ENCODE measurements at regions not wholly inside any gene's neighbourhood (a gene's known extent, or its start where the extent isn't known, plus 50 kb on each side); places are given as distances from the start of the nearest gene placed in this dataset.

- no peaks in the 10 kb centered on the region for H3K36me3 ChIP-seq (ENCODE audit: control insufficient read depth, insufficient read depth, low read length)
- H3K9me3 ChIP-seq (ENCODE audit: control insufficient read depth, low read length): no peaks in the 10 kb centered on the region
- H3K4me3 ChIP-seq (ENCODE audit: extremely low read depth, insufficient read depth, low read length, poor library complexity, severe bottlenecking): no peak overlapping the region
- H3K4me1 ChIP-seq (ENCODE audit: control insufficient read depth, insufficient read depth, low read length, poor library complexity, severe bottlenecking): no peaks in the 10 kb centered on the region
- 60 to 100% methylated on average over 1 of the region's 1 CpG for WGBS, 2 experiments (ENCODE audit: insufficient coverage in 2 of 2)
- H3K27ac ChIP-seq (ENCODE audit: low read depth, low read length, severe bottlenecking): no peak overlapping the region
Measured at GRCh38 chr5:158286827-158287226, 427.9 kb upstream of the CLINT1 start.

GRCh38 chr5:158285698-158286097, 426.8 kb upstream of the CLINT1 start:
- H3K36me3 ChIP-seq (ENCODE audit: control insufficient read depth, insufficient read depth, low read length): no peaks in the 10 kb centered on the region
- H3K27ac ChIP-seq (ENCODE audit: low read depth, low read length, severe bottlenecking): no peak overlapping the region
- no peak overlapping the region for H3K4me3 ChIP-seq (ENCODE audit: extremely low read depth, insufficient read depth, low read length, poor library complexity, severe bottlenecking)
- 96 to 98% methylated on average over 6 of the region's 6 CpGs for WGBS, 2 experiments (ENCODE audit: insufficient coverage in 2 of 2)
- H3K4me1 ChIP-seq (ENCODE audit: control insufficient read depth, insufficient read depth, low read length, poor library complexity, severe bottlenecking): no peaks in the 10 kb centered on the region
- no peaks in the 10 kb centered on the region for H3K9me3 ChIP-seq (ENCODE audit: control insufficient read depth, low read length)

- no peaks in the 10 kb centered on the region for H3K9me3 ChIP-seq (ENCODE audit: control insufficient read depth, low read length)
- WGBS, 2 experiments (ENCODE audit: insufficient coverage in 2 of 2): 100% methylated on average over 1 of the region's 2 CpGs; no CpG with 5 or more reads in 1 of the 2 experiments
- H3K4me3 ChIP-seq (ENCODE audit: extremely low read depth, insufficient read depth, low read length, poor library complexity, severe bottlenecking): no peak overlapping the region
- no peak overlapping the region for H3K27ac ChIP-seq (ENCODE audit: low read depth, low read length, severe bottlenecking)
- no peaks in the 10 kb centered on the region for H3K36me3 ChIP-seq (ENCODE audit: control insufficient read depth, insufficient read depth, low read length)
- H3K4me1 ChIP-seq (ENCODE audit: control insufficient read depth, insufficient read depth, low read length, poor library complexity, severe bottlenecking): no peaks in the 10 kb centered on the region
Measured at GRCh38 chr5:158284242-158284641, 425.3 kb upstream of the CLINT1 start.

GRCh38 chr5:158283397-158283796, 424.5 kb upstream of the CLINT1 start:
- Histone ChIP-seq H3K9me3 (ENCODE audit: control insufficient read depth, low read length) (no peaks in the 10 kb centered on the region), H3K4me3 (ENCODE audit: extremely low read depth, insufficient read depth, low read length, poor library complexity, severe bottlenecking) (no peak overlapping the region), H3K4me1 (ENCODE audit: control insufficient read depth, insufficient read depth, low read length, poor library complexity, severe bottlenecking) (no peaks in the 10 kb centered on the region), H3K27ac (ENCODE audit: low read depth, low read length, severe bottlenecking) (no peak overlapping the region), H3K36me3 (ENCODE audit: control insufficient read depth, insufficient read depth, low read length) (no peaks in the 10 kb centered on the region)
- WGBS, 2 experiments (ENCODE audit: insufficient coverage in 2 of 2): no CpG with 5 or more reads among the region's 4 CpGs

GRCh38 chr5:158278216-158278925, 419.4 kb upstream of the CLINT1 start:
- no peaks in the 10 kb centered on the region for H3K9me3 ChIP-seq (ENCODE audit: control insufficient read depth, low read length)
- no peak overlapping the region for H3K4me3 ChIP-seq (ENCODE audit: extremely low read depth, insufficient read depth, low read length, poor library complexity, severe bottlenecking)
- WGBS, 2 experiments (ENCODE audit: insufficient coverage in 2 of 2): 90 to 100% methylated on average over 2 of the region's 4 CpGs
- no peaks in the 10 kb centered on the region for H3K4me1 ChIP-seq (ENCODE audit: control insufficient read depth, insufficient read depth, low read length, poor library complexity, severe bottlenecking)
- H3K36me3 ChIP-seq (ENCODE audit: control insufficient read depth, insufficient read depth, low read length): no peaks in the 10 kb centered on the region
- no peak overlapping the region for H3K27ac ChIP-seq (ENCODE audit: low read depth, low read length, severe bottlenecking)

- Histone ChIP-seq H3K9me3 (ENCODE audit: control insufficient read depth, low read length) (no peaks in the 10 kb centered on the region), H3K4me1 (ENCODE audit: control insufficient read depth, insufficient read depth, low read length, poor library complexity, severe bottlenecking) (no peaks in the 10 kb centered on the region), H3K36me3 (ENCODE audit: control insufficient read depth, insufficient read depth, low read length) (no peaks in the 10 kb centered on the region), H3K4me3 (ENCODE audit: extremely low read depth, insufficient read depth, low read length, poor library complexity, severe bottlenecking) (no peak overlapping the region), H3K27ac (ENCODE audit: low read depth, low read length, severe bottlenecking) (no peak overlapping the region)
- 80 to 90% methylated on average over 1 to 2 of the region's 6 CpGs for WGBS, 2 experiments (ENCODE audit: insufficient coverage in 2 of 2)
Measured at GRCh38 chr5:158277276-158277675, 418.3 kb upstream of the CLINT1 start.

GRCh38 chr5:158276692-158277091, 417.7 kb upstream of the CLINT1 start:
- no peak overlapping the region for H3K27ac ChIP-seq (ENCODE audit: low read depth, low read length, severe bottlenecking)
- H3K9me3 ChIP-seq (ENCODE audit: control insufficient read depth, low read length): no peaks in the 10 kb centered on the region
- no peaks in the 10 kb centered on the region for H3K36me3 ChIP-seq (ENCODE audit: control insufficient read depth, insufficient read depth, low read length)
- H3K4me1 ChIP-seq (ENCODE audit: control insufficient read depth, insufficient read depth, low read length, poor library complexity, severe bottlenecking): no peaks in the 10 kb centered on the region
- H3K4me3 ChIP-seq (ENCODE audit: extremely low read depth, insufficient read depth, low read length, poor library complexity, severe bottlenecking): no peak overlapping the region
- 82 to 95% methylated on average over 2 of the region's 4 CpGs for WGBS, 2 experiments (ENCODE audit: insufficient coverage in 2 of 2)

GRCh38 chr5:158275511-158275910, 416.6 kb upstream of the CLINT1 start:
- WGBS, 2 experiments (ENCODE audit: insufficient coverage in 2 of 2): 86 to 93% methylated on average over 4 to 5 of the region's 6 CpGs
- Histone ChIP-seq H3K27ac (ENCODE audit: low read depth, low read length, severe bottlenecking) (no peak overlapping the region), H3K9me3 (ENCODE audit: control insufficient read depth, low read length) (no peaks in the 10 kb centered on the region), H3K4me1 (ENCODE audit: control insufficient read depth, insufficient read depth, low read length, poor library complexity, severe bottlenecking) (no peaks in the 10 kb centered on the region), H3K4me3 (ENCODE audit: extremely low read depth, insufficient read depth, low read length, poor library complexity, severe bottlenecking) (no peak overlapping the region), H3K36me3 (ENCODE audit: control insufficient read depth, insufficient read depth, low read length) (no peaks in the 10 kb centered on the region)

GRCh38 chr5:158273035-158273434, 414.1 kb upstream of the CLINT1 start:
- Histone ChIP-seq H3K4me3 (ENCODE audit: extremely low read depth, insufficient read depth, low read length, poor library complexity, severe bottlenecking) (no peak overlapping the region), H3K36me3 (ENCODE audit: control insufficient read depth, insufficient read depth, low read length) (no peaks in the 10 kb centered on the region), H3K27ac (ENCODE audit: low read depth, low read length, severe bottlenecking) (no peak overlapping the region), H3K4me1 (ENCODE audit: control insufficient read depth, insufficient read depth, low read length, poor library complexity, severe bottlenecking) (no peaks in the 10 kb centered on the region), H3K9me3 (ENCODE audit: control insufficient read depth, low read length) (no peaks in the 10 kb centered on the region)
- WGBS, 2 experiments (ENCODE audit: insufficient coverage in 2 of 2): 37 to 44% methylated on average over 5 of the region's 6 CpGs

GRCh38 chr5:158272409-158272808, 413.5 kb upstream of the CLINT1 start:
- no peak overlapping the region for H3K27ac ChIP-seq (ENCODE audit: low read depth, low read length, severe bottlenecking)
- peaks cover 4% of the 10 kb centered on the region for H3K9me3 ChIP-seq (ENCODE audit: control insufficient read depth, low read length)
- 17 to 53% methylated on average over 2 of the region's 3 CpGs for WGBS, 2 experiments (ENCODE audit: insufficient coverage in 2 of 2)
- H3K36me3 ChIP-seq (ENCODE audit: control insufficient read depth, insufficient read depth, low read length): no peaks in the 10 kb centered on the region
- no peaks in the 10 kb centered on the region for H3K4me1 ChIP-seq (ENCODE audit: control insufficient read depth, insufficient read depth, low read length, poor library complexity, severe bottlenecking)
- no peak overlapping the region for H3K4me3 ChIP-seq (ENCODE audit: extremely low read depth, insufficient read depth, low read length, poor library complexity, severe bottlenecking)

GRCh38 chr5:158270996-158271554, 412.1 kb upstream of the CLINT1 start:
- Histone ChIP-seq H3K4me3 (ENCODE audit: extremely low read depth, insufficient read depth, low read length, poor library complexity, severe bottlenecking) (no peak overlapping the region), H3K36me3 (ENCODE audit: control insufficient read depth, insufficient read depth, low read length) (no peaks in the 10 kb centered on the region), H3K4me1 (ENCODE audit: control insufficient read depth, insufficient read depth, low read length, poor library complexity, severe bottlenecking) (no peaks in the 10 kb centered on the region), H3K9me3 (ENCODE audit: control insufficient read depth, low read length) (peaks cover 7% of the 10 kb centered on the region), H3K27ac (ENCODE audit: low read depth, low read length, severe bottlenecking) (no peak overlapping the region)
- WGBS, 2 experiments (ENCODE audit: insufficient coverage in 2 of 2): 33% methylated on average over 1 of the region's 2 CpGs; no CpG with 5 or more reads in 1 of the 2 experiments

All from mesodermal cell (in vitro differentiated cells).